ENCODE measurements at regions not wholly inside any gene's neighbourhood (a gene's known extent, or its start where the extent isn't known, plus 50 kb on each side); places are given as distances from the start of the nearest gene placed in this dataset.

GRCh38 chr5:128774605-128775004, 190.7 kb upstream of the SLC27A6 start:
- no peak for TF ChIP-seq POLR2A (IDR thresholded peaks at IDR 0.05)
- no peak for TF ChIP-seq CTCF (IDR thresholded peaks at IDR 0.05)

All from thyroid gland (tissue), 4 donors.